BLaER1 (cell line): ENCODE measurements at regions not wholly inside any gene's neighbourhood (a gene's known extent, or its start where the extent isn't known, plus 50 kb on each side); places are given as distances from the start of the nearest gene placed in this dataset.
"Not testable (repeated sequence)": the region's sequence is repeated elsewhere in the genome, so short reads cannot be mapped to it uniquely, and the experiment has no call there.

Experiments
- H3K27ac ChIP-seq: shearing (Covaris generic); formaldehyde crosslinking; 2 replicates; pipeline ENCODE4 v1.8.1; 2022
- H3K27me3 ChIP-seq: shearing (Covaris generic); formaldehyde crosslinking; 2 replicates; pipeline ENCODE4 v1.8.1; 2022
- H3K36me3 ChIP-seq: shearing (Covaris generic); formaldehyde crosslinking; 2 replicates; pipeline ENCODE4 v1.8.1; 2022
- H3K4me1 ChIP-seq: shearing (Covaris generic); formaldehyde crosslinking; 2 replicates; pipeline ENCODE4 v1.8.1; 2022
- H3K4me2 ChIP-seq: shearing (Covaris generic); formaldehyde crosslinking; 2 replicates; pipeline ENCODE4 v1.8.1; 2022
- H3K4me3 ChIP-seq: shearing (Covaris generic); formaldehyde crosslinking; 2 replicates; pipeline ENCODE4 v1.8.1; 2022
- H3K9ac ChIP-seq: shearing (Covaris generic); formaldehyde crosslinking; 2 replicates; pipeline ENCODE4 v1.8.1; 2022
- H3K9me3 ChIP-seq: shearing (Covaris generic); formaldehyde crosslinking; 2 replicates; pipeline ENCODE4 v1.8.1; 2022
- H4K20me1 ChIP-seq: shearing (Covaris generic); formaldehyde crosslinking; 2 replicates; pipeline ENCODE4 v1.8.1; 2022
- Cebpa-rat ChIP-seq: shearing (Covaris generic); IDR thresholded peaks from 2 replicates; pipeline ENCODE4 v1.8.1; 2022

DNA sequence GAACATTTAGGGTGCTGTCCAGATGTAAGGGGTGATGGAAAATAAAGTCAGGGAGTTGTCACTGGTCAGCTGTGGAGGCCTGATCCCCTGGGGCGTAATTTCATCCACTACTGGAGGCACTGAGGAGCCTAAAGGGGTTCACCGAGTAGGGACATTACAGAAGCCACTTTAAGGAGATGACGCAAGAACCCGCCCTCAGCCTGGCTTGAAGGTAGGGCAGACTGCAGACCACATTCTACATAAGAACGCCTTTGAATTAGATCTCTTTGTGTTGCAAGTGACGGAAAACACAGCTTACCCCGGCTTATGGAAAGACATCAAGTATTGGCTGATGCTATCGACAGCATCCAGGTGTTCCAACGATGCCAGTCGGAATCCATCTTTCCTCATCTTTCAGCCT is 462.7 kb upstream of the CDH4 start:
- Histone ChIP-seq H4K20me1 (no peaks in the 10 kb centered on the region), H3K4me3 (no peak overlapping the region), H3K36me3 (no peaks in the 10 kb centered on the region), H3K27ac (no peak overlapping the region), H3K4me1 (peaks cover 4% of the 10 kb centered on the region), H3K4me2 (no peak overlapping the region), H3K9ac (no peak overlapping the region), H3K27me3 (no peaks in the 10 kb centered on the region), H3K9me3 (no peaks in the 10 kb centered on the region; the same call in 1 of the 2 replicates)
- no peak for TF ChIP-seq Cebpa-rat

DNA sequence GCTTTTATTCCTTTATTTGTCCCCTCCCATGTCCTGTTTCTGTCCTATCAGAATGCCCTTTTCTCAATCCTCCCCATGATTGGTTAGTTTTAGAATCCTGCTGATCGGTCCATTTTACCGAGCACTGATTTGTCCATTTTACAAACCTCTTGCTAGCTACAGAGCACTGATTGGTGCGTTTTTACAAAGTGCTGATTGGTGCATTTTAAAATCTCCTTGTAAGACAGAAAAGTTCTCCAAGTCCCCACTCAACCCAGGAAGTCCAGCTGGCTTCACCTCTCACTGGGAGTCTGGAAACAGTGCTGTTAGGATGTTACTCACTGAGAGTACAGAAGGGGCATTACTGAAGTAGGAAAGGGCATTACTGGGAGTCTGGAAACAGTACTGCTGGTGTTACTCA is 461.7 kb upstream of the CDH4 start:
- H3K9me3 ChIP-seq, H3K36me3 ChIP-seq, H3K4me1 ChIP-seq, H4K20me1 ChIP-seq, H3K4me2 ChIP-seq, H3K27me3 ChIP-seq, H3K4me3 ChIP-seq, H3K27ac ChIP-seq, H3K9ac ChIP-seq: not testable (repeated sequence)

GRCh38 chr20:60791823-60792222 is 460.2 kb upstream of the CDH4 start:
- no peak overlapping the region for H3K4me3 ChIP-seq
- no peaks in the 10 kb centered on the region for H4K20me1 ChIP-seq
- H3K27ac ChIP-seq = no peak overlapping the region
- no peak overlapping the region for H3K9ac ChIP-seq
- no peaks in the 10 kb centered on the region for H3K36me3 ChIP-seq
- TF ChIP-seq Cebpa-rat = no peak
- no peaks in the 10 kb centered on the region for H3K4me1 ChIP-seq
- no peaks in the 10 kb centered on the region for H3K27me3 ChIP-seq
- H3K9me3 ChIP-seq = no peaks in the 10 kb centered on the region; the same call in 1 of the 2 replicates
- no peak overlapping the region for H3K4me2 ChIP-seq

- H3K4me2 ChIP-seq = no peak overlapping the region
- no peak overlapping the region for H3K4me3 ChIP-seq
- H3K36me3 ChIP-seq = no peaks in the 10 kb centered on the region
- no peak overlapping the region for H3K9ac ChIP-seq
- TF ChIP-seq Cebpa-rat = no peak
- no peaks in the 10 kb centered on the region for H4K20me1 ChIP-seq
- no peaks in the 10 kb centered on the region; the same call in 1 of the 2 replicates for H3K9me3 ChIP-seq
- H3K4me1 ChIP-seq = no peaks in the 10 kb centered on the region
- no peak overlapping the region for H3K27ac ChIP-seq
- no peaks in the 10 kb centered on the region for H3K27me3 ChIP-seq
Observed at GRCh38 chr20:60792941-60793340, 459.1 kb upstream of the CDH4 start.

- Histone ChIP-seq H3K9ac (no peak overlapping the region), H3K9me3 (peaks cover 7% of the 10 kb centered on the region), H3K36me3 (no peaks in the 10 kb centered on the region), H4K20me1 (no peaks in the 10 kb centered on the region), H3K27me3 (no peaks in the 10 kb centered on the region), H3K27ac (no peak overlapping the region), H3K4me2 (no peak overlapping the region), H3K4me3 (no peak overlapping the region), H3K4me1 (no peaks in the 10 kb centered on the region)
- no peak for TF ChIP-seq Cebpa-rat
Observed at GRCh38 chr20:60794674-60795073, 457.4 kb upstream of the CDH4 start.

GRCh38 chr20:60795651-60796050 is 456.4 kb upstream of the CDH4 start:
- H3K9ac ChIP-seq = no peak overlapping the region
- no peak for TF ChIP-seq Cebpa-rat
- no peaks in the 10 kb centered on the region for H3K4me1 ChIP-seq
- no peaks in the 10 kb centered on the region for H3K36me3 ChIP-seq
- H4K20me1 ChIP-seq = no peaks in the 10 kb centered on the region
- H3K9me3 ChIP-seq = peaks cover 17% of the 10 kb centered on the region
- no peaks in the 10 kb centered on the region for H3K27me3 ChIP-seq
- H3K4me3 ChIP-seq = no peak overlapping the region
- no peak overlapping the region for H3K4me2 ChIP-seq
- H3K27ac ChIP-seq = no peak overlapping the region

DNA sequence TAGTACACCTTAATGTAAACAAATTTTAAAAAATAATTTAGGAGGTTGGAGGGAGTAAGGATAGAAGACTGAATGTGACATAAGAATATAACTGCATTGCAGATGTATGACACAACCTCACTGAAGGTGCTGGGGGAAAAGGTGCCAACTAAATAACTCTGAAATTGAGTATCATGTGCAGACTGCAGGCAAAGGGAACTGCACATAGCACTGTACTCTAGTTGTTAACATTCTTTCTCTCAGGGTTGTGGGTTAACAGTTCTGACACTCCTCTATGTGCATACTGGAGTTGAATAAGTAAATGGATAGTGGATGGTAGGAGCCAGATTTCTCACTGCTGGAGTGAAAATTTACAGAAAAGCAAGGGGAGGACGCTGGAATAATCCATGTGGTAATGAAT is 451.9 kb upstream of the CDH4 start:
- Histone ChIP-seq H3K4me1 (peaks cover 26% of the 10 kb centered on the region), H3K9ac (no peak overlapping the region), H3K4me3 (no peak overlapping the region), H3K9me3 (peaks cover 30% of the 10 kb centered on the region), H3K36me3 (no peaks in the 10 kb centered on the region), H3K27ac (no peak overlapping the region), H3K4me2 (no peak overlapping the region), H3K27me3 (no peaks in the 10 kb centered on the region), H4K20me1 (no peaks in the 10 kb centered on the region)
- TF ChIP-seq Cebpa-rat = no peak

DNA sequence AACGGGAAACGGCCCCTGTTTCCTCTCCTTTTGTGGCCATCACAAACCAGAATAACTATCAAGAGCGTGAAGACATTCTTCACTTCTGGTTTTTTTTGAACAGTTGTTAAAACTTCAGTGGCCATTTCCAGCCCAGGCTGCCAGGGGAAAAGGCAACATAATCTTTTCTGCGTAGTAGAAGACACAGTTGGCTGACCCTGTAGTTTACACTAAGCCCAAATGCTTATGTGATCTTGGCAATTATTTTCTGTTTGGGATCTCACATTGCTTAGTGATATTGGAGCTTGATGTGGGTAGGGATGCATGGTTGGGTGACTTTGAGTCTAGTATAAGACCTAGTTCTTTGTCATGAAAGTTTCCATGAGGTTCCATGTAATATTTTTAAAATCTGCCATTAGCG is 449.4 kb upstream of the CDH4 start:
- no peak overlapping the region for H3K27ac ChIP-seq
- no peaks in the 10 kb centered on the region for H3K36me3 ChIP-seq
- no peak for TF ChIP-seq Cebpa-rat
- H3K4me2 ChIP-seq = peak overlapping the region; percentile 28
- H3K9me3 ChIP-seq = peaks cover 30% of the 10 kb centered on the region
- H3K4me3 ChIP-seq = no peak overlapping the region
- no peaks in the 10 kb centered on the region for H4K20me1 ChIP-seq
- H3K4me1 ChIP-seq = peaks cover 38% of the 10 kb centered on the region
- H3K9ac ChIP-seq = no peak overlapping the region
- no peaks in the 10 kb centered on the region for H3K27me3 ChIP-seq

- Histone ChIP-seq H3K9ac (no peak overlapping the region), H3K27ac (no peak overlapping the region), H3K36me3 (no peaks in the 10 kb centered on the region), H3K9me3 (peaks cover 30% of the 10 kb centered on the region), H3K27me3 (no peaks in the 10 kb centered on the region), H3K4me1 (peaks cover 38% of the 10 kb centered on the region), H3K4me2 (peak overlapping the region; percentile 28; the same call in 1 of the 2 replicates), H3K4me3 (no peak overlapping the region), H4K20me1 (no peaks in the 10 kb centered on the region)
- TF ChIP-seq Cebpa-rat = no peak
Observed at GRCh38 chr20:60803335-60804055, 448.6 kb upstream of the CDH4 start.

DNA sequence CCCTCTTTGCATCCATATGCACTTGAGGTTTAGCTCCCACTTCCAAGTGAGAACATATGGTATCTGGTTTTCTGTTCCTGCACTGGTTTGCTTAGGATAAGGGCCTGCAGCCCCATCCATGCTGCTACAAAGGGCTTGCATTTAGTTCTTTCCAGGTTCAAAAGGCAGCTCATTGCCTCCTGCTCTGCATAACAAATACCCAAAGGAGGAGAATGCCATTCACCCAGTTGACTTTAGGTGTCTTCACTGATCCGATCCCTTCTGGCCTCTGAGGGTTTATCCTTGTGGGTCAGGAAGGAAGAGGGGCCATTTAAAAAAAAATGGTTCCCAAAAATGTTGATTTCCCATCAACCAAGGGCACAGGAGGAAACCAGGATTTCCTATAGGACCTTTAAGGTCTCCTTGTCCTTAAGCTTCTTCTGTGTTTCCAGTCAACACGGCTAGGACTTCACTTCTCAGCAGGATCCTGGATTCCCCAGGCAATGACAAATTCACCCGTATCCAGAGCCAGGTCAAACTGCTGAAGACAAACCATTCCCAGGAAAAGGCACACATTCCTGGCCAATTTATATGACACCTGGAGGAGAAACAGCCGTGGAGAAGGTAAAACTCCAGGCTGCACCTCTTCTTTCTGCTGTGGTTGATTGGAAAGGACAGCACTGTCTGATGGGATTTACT is 447.7 kb upstream of the CDH4 start:
- Histone ChIP-seq H3K4me3 (no peak overlapping the region), H3K4me1 (peaks cover 38% of the 10 kb centered on the region), H3K4me2 (0 out of 2 replicates have a peak overlapping the region, but pooled peaks have one; percentile 17), H4K20me1 (no peaks in the 10 kb centered on the region), H3K27ac (no peak overlapping the region), H3K9me3 (peaks cover 26% of the 10 kb centered on the region), H3K27me3 (no peaks in the 10 kb centered on the region), H3K36me3 (no peaks in the 10 kb centered on the region), H3K9ac (no peak overlapping the region)
- no peak for TF ChIP-seq Cebpa-rat
